Fibroblast of lung (primary cell): ENCODE measurements at regions not wholly inside any gene's neighbourhood (a gene's known extent, or its start where the extent isn't known, plus 50 kb on each side); places are given as distances from the start of the nearest gene placed in this dataset.
A peak's percentile ranks its signal among the peaks of the same experiment; 100 is the strongest.

Source experiments
- DNase-seq, 2 donors: peaks; one replicate each; pipeline versions ENCODE4 v3.0.0 to v3.0.0-alpha.2; 2010; ENCODE audit warnings: low read depth in 2 of 2
- H2AFZ ChIP-seq: 2 replicates; pipeline ENCODE4 v1.5.1; 2012; ENCODE audit warnings: low read length, control low read depth, inconsistent platforms
- H3K27ac ChIP-seq: 2 replicates; pipeline ENCODE4 v1.5.1; 2011; ENCODE audit warnings: low read length, control low read depth; ENCODE audit not compliant: insufficient read depth
- H3K27me3 ChIP-seq: 2 replicates; pipeline ENCODE4 v1.5.1; 2011; ENCODE audit warnings: mild to moderate bottlenecking, low read length; ENCODE audit not compliant: control insufficient read depth, insufficient read depth
- H3K36me3 ChIP-seq: 2 replicates; pipeline ENCODE4 v1.5.1; 2011; ENCODE audit warnings: low read length; ENCODE audit not compliant: control insufficient read depth, insufficient read depth
- H3K4me1 ChIP-seq: 2 replicates; pipeline ENCODE4 v1.5.1; 2011; ENCODE audit warnings: low read length; ENCODE audit not compliant: control insufficient read depth, insufficient read depth; ENCODE audit errors: extremely low read depth
- H3K4me2 ChIP-seq: 2 replicates; pipeline ENCODE4 v1.5.1; 2011; ENCODE audit warnings: low read length, control low read depth; ENCODE audit not compliant: insufficient read depth; ENCODE audit errors: extremely low read depth
- H3K4me3 ChIP-seq, 4 experiments: fragments of 200-600 bp in 1 of 4; sonication (generic) in 1 of 4; replicated peaks in 1 of 4; 2 replicates each; pipeline ENCODE4 v1.5.1; 2011 to 2016; ENCODE audit warnings: low read length in 4 of 4, low read depth in 3 of 4, mild to moderate bottlenecking in 3 of 4, control low read depth in 2 of 4, inconsistent platforms in 1 of 4, mixed read lengths in 1 of 4; ENCODE audit not compliant: insufficient read depth in 1 of 4; ENCODE audit errors: control extremely low read depth in 1 of 4
- H3K79me2 ChIP-seq: 2 replicates; pipeline ENCODE4 v1.5.1; 2012; ENCODE audit warnings: mild to moderate bottlenecking, low read length, inconsistent platforms; ENCODE audit not compliant: control insufficient read depth, insufficient read depth
- H3K9ac ChIP-seq: 2 replicates; pipeline ENCODE4 v1.5.1; 2011; ENCODE audit warnings: mild to moderate bottlenecking, low read length, control low read depth; ENCODE audit not compliant: insufficient read depth
- H3K9me3 ChIP-seq: 2 replicates; pipeline ENCODE4 v1.5.1; 2012; ENCODE audit warnings: low read depth, low read length; ENCODE audit not compliant: control insufficient read depth, insufficient read depth
- H4K20me1 ChIP-seq: 2 replicates; pipeline ENCODE4 v1.5.1; 2011; ENCODE audit warnings: low read length; ENCODE audit not compliant: control insufficient read depth, insufficient read depth; ENCODE audit errors: extremely low read depth
- CTCF ChIP-seq, 2 donors: IDR thresholded peaks in 1 of 2; conservative IDR thresholded peaks in 1 of 2; 1 replicate in 1 of 2; 2 replicates in 1 of 2; pipeline ENCODE4 v1.5.1; 2011 to 2012; ENCODE audit warnings: low read length in 2 of 2, control low read depth in 1 of 2, inconsistent platforms in 1 of 2, low read depth in 1 of 2, mild to moderate bottlenecking in 1 of 2
- EZH2 ChIP-seq: IDR thresholded peaks from 2 replicates; pipeline ENCODE4 v1.5.1; 2012; ENCODE audit warnings: low read length, control low read depth, mild to moderate bottlenecking; ENCODE audit errors: missing control alignments

GRCh38 chr1:234759888-234760287, 149.9 kb upstream of the IRF2BP2 start:
- H3K9me3 ChIP-seq = no peaks in the 10 kb centered on the region
- H3K27ac ChIP-seq = no peak overlapping the region
- no peaks in the 10 kb centered on the region for H3K79me2 ChIP-seq
- TF ChIP-seq CTCF (conservative IDR thresholded peaks at IDR 0.05 in 1 of 2, IDR thresholded peaks at IDR 0.05 in 1 of 2; ENCODE audit: low read depth in 1 of 2, low read length in 2 of 2) = no peak
- TF ChIP-seq EZH2 = no peak
- H4K20me1 ChIP-seq = no peaks in the 10 kb centered on the region
- DNase-seq = no peak
- H3K4me2 ChIP-seq = no peak overlapping the region
- no peaks in the 10 kb centered on the region for H3K36me3 ChIP-seq
- H3K27me3 ChIP-seq = no peaks in the 10 kb centered on the region
- H2AFZ ChIP-seq = no peak overlapping the region
- no peak overlapping the region for H3K9ac ChIP-seq
- H3K4me1 ChIP-seq = peaks cover 9% of the 10 kb centered on the region
- H3K4me3 ChIP-seq = no peak overlapping the region

- H3K27me3 ChIP-seq = no peaks in the 10 kb centered on the region
- H4K20me1 ChIP-seq = no peaks in the 10 kb centered on the region
- no peak overlapping the region for H3K4me2 ChIP-seq
- no peak overlapping the region for H3K4me3 ChIP-seq
- no peaks in the 10 kb centered on the region for H3K79me2 ChIP-seq
- no peaks in the 10 kb centered on the region for H3K9me3 ChIP-seq
- H3K36me3 ChIP-seq = no peaks in the 10 kb centered on the region
- H3K27ac ChIP-seq = no peak overlapping the region
- peak; percentile 38 to 71 for DNase-seq
- H3K9ac ChIP-seq = no peak overlapping the region
- TF ChIP-seq EZH2 = no peak
- TF ChIP-seq CTCF (conservative IDR thresholded peaks at IDR 0.05 in 1 of 2, IDR thresholded peaks at IDR 0.05 in 1 of 2; ENCODE audit: low read depth in 1 of 2, low read length in 2 of 2) = no peak
- H3K4me1 ChIP-seq = peaks cover 9% of the 10 kb centered on the region
- H2AFZ ChIP-seq = no peak overlapping the region
Measured at GRCh38 chr1:234758851-234759250, 148.9 kb upstream of the IRF2BP2 start.

- Histone ChIP-seq H3K4me2 (no peak overlapping the region), H4K20me1 (no peaks in the 10 kb centered on the region), H3K36me3 (no peaks in the 10 kb centered on the region), H3K4me3 (no peak overlapping the region), H3K9me3 (no peaks in the 10 kb centered on the region), H2AFZ (no peak overlapping the region), H3K27ac (no peak overlapping the region), H3K9ac (no peak overlapping the region), H3K79me2 (no peaks in the 10 kb centered on the region), H3K27me3 (no peaks in the 10 kb centered on the region), H3K4me1 (peaks cover 9% of the 10 kb centered on the region)
- no peak for DNase-seq
- TF ChIP-seq EZH2 (no peak), CTCF (conservative IDR thresholded peaks at IDR 0.05 in 1 of 2, IDR thresholded peaks at IDR 0.05 in 1 of 2; ENCODE audit: low read depth in 1 of 2, low read length in 2 of 2) (no peak)
Measured at GRCh38 chr1:234756857-234757256, 146.9 kb upstream of the IRF2BP2 start.
